DMS53 (cell line): ENCODE measurements at regions not wholly inside any gene's neighbourhood (a gene's known extent, or its start where the extent isn't known, plus 50 kb on each side); places are given as distances from the start of the nearest gene placed in this dataset.

ENCODE experiments used
- DNase-seq: peaks from one replicate; lab custom pipeline; 2025; lab: John Stamatoyannopoulos, UW

DNA sequence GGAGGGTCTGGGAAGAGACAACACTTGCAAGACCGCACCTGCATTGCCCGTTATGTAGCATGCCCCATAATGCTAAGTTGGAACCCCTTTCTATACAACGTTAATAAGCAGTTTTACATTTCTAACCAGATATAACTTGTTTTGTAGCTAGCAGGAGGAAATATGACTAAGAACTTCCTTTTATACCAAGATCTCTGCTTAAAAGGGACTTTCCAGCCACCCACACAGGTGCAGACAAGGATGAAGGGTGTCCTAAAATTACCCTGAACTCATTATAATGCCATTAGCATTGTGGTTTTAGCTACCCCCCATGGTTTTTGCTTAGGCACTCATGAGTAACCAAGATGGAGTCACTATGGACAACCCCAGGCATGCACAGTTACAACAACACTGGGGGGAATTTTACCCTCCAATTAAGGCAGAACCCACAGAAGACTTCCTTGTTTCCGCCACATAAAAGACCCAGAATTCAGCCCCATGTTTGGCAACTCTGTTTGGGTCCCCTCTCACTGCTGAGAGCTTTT, 362.8 kb downstream of the CBLN2 start:
- DNase-seq, result no peak

- no peak for DNase-seq
Observed at GRCh38 chr18:72180689-72181088, 363.5 kb downstream of the CBLN2 start.

GRCh38 chr18:72174972-72175649, 369.0 kb downstream of the CBLN2 start:
- no peak for DNase-seq

- peak; percentile 82 for DNase-seq
Observed at GRCh38 chr18:72171596-72171995, 372.5 kb downstream of the CBLN2 start.

- DNase-seq, result peak; percentile 76
Observed at GRCh38 chr18:72161691-72162090, 382.5 kb downstream of the CBLN2 start.

- peak; percentile 92 for DNase-seq
Observed at GRCh38 chr18:72160510-72161445, 383.4 kb downstream of the CBLN2 start.

GRCh38 chr18:72155327-72155726, 388.8 kb downstream of the CBLN2 start:
- no peak for DNase-seq

DNA sequence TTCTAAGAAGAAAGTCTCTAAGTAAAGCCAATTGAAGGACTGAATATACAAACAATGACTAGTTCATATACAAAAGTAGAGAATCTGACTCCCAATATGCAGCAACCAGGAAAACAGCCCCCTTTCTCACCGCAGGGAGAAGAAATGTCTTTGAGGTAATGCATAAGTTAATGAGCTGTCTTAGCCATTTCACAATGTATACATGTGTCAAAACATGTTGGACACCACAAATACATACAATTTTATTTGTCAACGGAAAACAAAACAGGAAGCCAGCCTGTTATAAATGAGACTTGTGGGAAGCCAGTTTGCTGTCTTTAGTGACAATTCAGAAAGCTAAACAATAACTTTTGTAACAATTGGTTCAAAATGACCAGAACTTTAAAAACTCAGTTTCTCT, 389.2 kb downstream of the CBLN2 start:
- DNase-seq, result no peak

DNA sequence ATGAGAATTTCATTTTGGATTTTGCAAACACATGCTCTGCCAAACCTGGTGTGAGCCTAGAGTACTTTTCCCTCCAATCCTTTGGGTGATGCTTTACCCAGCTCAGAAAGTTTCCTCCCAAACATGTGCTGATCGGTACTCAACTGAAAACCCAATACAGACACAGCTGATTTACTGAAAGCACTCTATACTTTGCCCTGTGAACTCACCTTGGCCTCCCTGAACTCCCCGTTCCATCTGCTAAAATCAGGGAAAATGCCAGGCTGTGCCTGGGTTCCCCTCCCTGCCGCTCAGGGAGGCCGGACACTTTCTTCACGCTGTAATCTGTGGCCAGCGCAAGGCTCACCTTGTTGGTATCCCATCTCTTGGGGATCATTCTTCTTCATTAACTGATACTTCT, 391.2 kb downstream of the CBLN2 start:
- DNase-seq, result no peak

DNA sequence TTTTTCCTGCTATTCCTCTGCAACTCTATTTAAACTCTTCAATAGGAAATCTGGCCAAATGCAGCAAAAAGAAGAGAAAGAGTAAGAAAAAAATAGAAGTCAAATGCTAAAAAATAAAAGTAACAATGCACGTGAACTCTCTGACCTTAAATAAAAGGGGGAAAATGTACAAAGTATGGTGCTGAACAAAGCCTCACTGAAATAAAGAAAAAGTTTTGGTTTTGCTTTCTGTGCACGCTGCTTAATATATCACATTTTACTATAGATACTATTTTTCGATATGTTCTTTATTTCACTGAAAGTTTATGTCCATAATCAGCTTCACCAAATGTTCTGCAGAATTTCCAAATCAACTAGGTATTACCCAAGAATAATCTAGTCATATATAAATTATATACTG, 396.3 kb downstream of the CBLN2 start:
- no peak for DNase-seq

GRCh38 chr18:72140007-72140406, 404.1 kb downstream of the CBLN2 start:
- no peak for DNase-seq

GRCh38 chr18:72128649-72129048, 415.5 kb downstream of the CBLN2 start:
- DNase-seq, result peak; percentile 22

- no peak for DNase-seq
Observed at GRCh38 chr18:72122103-72122502, 422.0 kb downstream of the CBLN2 start.

DNA sequence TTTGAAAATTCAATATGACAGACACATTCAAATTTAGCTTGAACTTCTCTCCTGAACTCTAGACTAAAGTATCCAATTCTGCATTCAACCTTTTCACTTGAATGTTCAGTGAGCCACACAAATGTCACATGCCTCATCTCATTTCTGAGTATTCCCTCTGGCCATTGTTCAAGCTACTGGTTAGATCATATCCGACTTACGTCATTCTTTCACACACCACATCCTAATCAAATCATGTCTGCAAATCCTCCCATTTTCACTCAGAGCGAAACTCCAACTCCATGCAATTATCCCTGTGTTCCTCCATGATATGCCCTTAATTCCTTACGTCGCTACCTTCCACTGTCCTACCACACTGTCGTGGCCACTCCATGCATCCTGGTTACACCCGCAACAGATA, 425.1 kb downstream of the CBLN2 start:
- peak; percentile 32 for DNase-seq

- DNase-seq, result no peak
Observed at GRCh38 chr18:72114801-72115594, 429.1 kb downstream of the CBLN2 start.

GRCh38 chr18:72107647-72108383, 436.3 kb downstream of the CBLN2 start:
- peak; percentile 92 for DNase-seq

- DNase-seq, result no peak
Observed at GRCh38 chr18:72104851-72105250, 439.3 kb downstream of the CBLN2 start.

GRCh38 chr18:72102412-72102811, 441.7 kb downstream of the CBLN2 start:
- no peak for DNase-seq

- DNase-seq, result no peak
Observed at GRCh38 chr18:72100465-72101004, 443.6 kb downstream of the CBLN2 start.

- no peak for DNase-seq
Observed at GRCh38 chr18:72091369-72091768, 452.8 kb downstream of the CBLN2 start.

DNA sequence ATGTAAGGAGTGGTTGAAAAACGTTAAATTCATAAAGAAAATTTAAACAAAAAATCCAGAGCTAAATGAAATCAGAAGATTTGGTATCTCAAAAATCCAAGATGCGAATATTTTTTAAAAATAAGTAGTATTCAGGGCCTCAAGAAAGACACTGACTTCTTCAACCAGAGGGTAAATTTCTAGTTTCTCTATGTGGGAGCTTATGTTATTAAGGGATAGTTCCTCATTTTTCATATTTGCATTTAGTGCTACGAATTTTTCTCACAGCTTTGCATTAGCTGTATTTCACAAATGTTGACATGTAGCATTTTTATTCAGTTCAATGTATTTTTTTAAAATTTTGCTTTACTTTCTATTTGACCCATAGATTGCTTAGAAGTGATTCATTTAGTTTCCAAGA, 454.7 kb downstream of the CBLN2 start:
- DNase-seq, result no peak
